GM12878 (cell line): ENCODE measurements at regions not wholly inside any gene's neighbourhood (a gene's known extent, or its start where the extent isn't known, plus 50 kb on each side); places are given as distances from the start of the nearest gene placed in this dataset.

Experiments
- ATAC-seq: fragments of 200-7000 bp; cut with Tn5 transposase; 3 replicates; pipeline ENCODE4 v1.9.1; 2020; ENCODE audit warnings: mild to moderate bottlenecking, moderate library complexity
- BruUV-seq: library from RNA; stranded (reverse); fragments of 400-500 nt; replicated peaks from 2 replicates; lab custom pipeline; 2021; lab: Mats Ljungman, UMichigan
- CTCF ChIA-PET: fragments of 300-600 bp; sonication (Branson Sonifier 250); formaldehyde crosslinking; extraction: SDS; loops from one replicate; lab custom pipeline; 2021; ENCODE audit warnings: inconsistent platforms; lab: Yijun Ruan, JAX
- POLR2A ChIA-PET: fragments of 350-600 bp; formaldehyde crosslinking; extraction: SDS; loops from one replicate; lab custom pipeline; 2021; ENCODE audit warnings: inconsistent platforms; lab: Charles Lee
- RAD21 ChIA-PET: fragments of 300-600 bp; sonication (Branson Sonifier 250); formaldehyde crosslinking; loops from one replicate; lab custom pipeline; 2023; ENCODE audit warnings: antibody characterized with exemption; ENCODE audit not compliant: unreplicated experiment; lab: Charles Lee
- SMC1A ChIA-PET: fragments of 300-600 bp; sonication (Branson Sonifier 250); formaldehyde crosslinking; loops from one replicate; lab custom pipeline; 2023; ENCODE audit not compliant: unreplicated experiment, uncharacterized antibody; lab: Charles Lee
- DNase-seq: peaks from one replicate; pipeline ENCODE4 v3.0.0-alpha.2; 2011; ENCODE audit warnings: low read depth, low spot score
- FAIRE-seq: peaks from 3 replicates; lab custom pipeline; 2011; peaks lifted over from hg19 to GRCh38; lab: Jason Lieb, UNC
- H2AFZ ChIP-seq: 2 replicates; pipeline ENCODE4 v1.6.0; 2011; ENCODE audit warnings: low read depth, low read length, control low read depth; ENCODE audit not compliant: control insufficient read depth
- H3K27ac ChIP-seq: 2 replicates; pipeline ENCODE4 v1.5.1; 2011; ENCODE audit warnings: control low read depth; ENCODE audit not compliant: control insufficient read depth, insufficient read depth
- H3K27me3 ChIP-seq, 2 experiments: replicated peaks in 1 of 2; 2 replicates each; pipeline versions ENCODE4 v1.6.0 to v1.6.1; 2011; ENCODE audit warnings: low read length in 1 of 2; ENCODE audit not compliant: control insufficient read depth in 2 of 2, insufficient read depth in 2 of 2
- H3K36me3 ChIP-seq, 2 experiments: 2 replicates each; pipeline ENCODE4 v1.5.1; 2011; ENCODE audit warnings: low read length in 1 of 2; ENCODE audit not compliant: control insufficient read depth in 2 of 2, insufficient read depth in 2 of 2
- H3K4me1 ChIP-seq: 2 replicates; pipeline ENCODE4 v1.6.1; 2011; ENCODE audit warnings: mild to moderate bottlenecking, low read length, moderate library complexity, mixed read lengths; ENCODE audit not compliant: control insufficient read depth, insufficient read depth
- H3K4me2 ChIP-seq: 2 replicates; pipeline ENCODE4 v1.6.0; 2011; ENCODE audit warnings: control low read depth; ENCODE audit not compliant: control insufficient read depth, insufficient read depth
- H3K4me3 ChIP-seq: fragments of 200-600 bp; sonication (generic); 2 replicates; pipeline ENCODE4 v1.5.1; 2016
- H3K79me2 ChIP-seq: 2 replicates; pipeline ENCODE4 v1.6.0; 2011; ENCODE audit warnings: low read length; ENCODE audit not compliant: control insufficient read depth, insufficient read depth
- H3K9ac ChIP-seq: 2 replicates; pipeline ENCODE4 v1.8.0; 2011; ENCODE audit warnings: low read length, control low read depth, mixed read lengths; ENCODE audit not compliant: control insufficient read depth, insufficient read depth
- H3K9me3 ChIP-seq: replicated peaks from 3 replicates; pipeline ENCODE4 v1.5.1; 2011; ENCODE audit warnings: mild to moderate bottlenecking, low read length; ENCODE audit not compliant: control insufficient read depth, insufficient read depth
- H4K20me1 ChIP-seq: 2 replicates; pipeline ENCODE4 v1.6.0; 2011; ENCODE audit not compliant: control insufficient read depth, insufficient read depth
- BCL3 ChIP-seq: IDR thresholded peaks from 2 replicates; pipeline ENCODE4 v1.6.1; 2011; ENCODE audit warnings: borderline replicate concordance, low read depth, mild to moderate bottlenecking, moderate library complexity, low read length; ENCODE audit not compliant: insufficient read depth, poor library complexity, severe bottlenecking
- CEBPB ChIP-seq, 2 experiments: fragments of 150-350 bp in 1 of 2; IDR thresholded peaks; 2 replicates each; pipeline ENCODE4 v1.6.1; 2012 to 2014; ENCODE audit warnings: low read depth in 2 of 2, low read length in 2 of 2, borderline replicate concordance in 1 of 2, inconsistent platforms in 1 of 2
- CHD2 ChIP-seq: IDR thresholded peaks from 2 replicates; pipeline ENCODE4 v1.6.1; 2011; ENCODE audit warnings: low read depth, low read length, improper control_type of control experiment, borderline replicate concordance
- DPF2 ChIP-seq: fragments of 450-650 bp; IDR thresholded peaks from 2 replicates; pipeline ENCODE4 v1.6.1; 2017; ENCODE audit warnings: mild to moderate bottlenecking
- IKZF2 ChIP-seq, 2 experiments: fragments of 450-650 bp; IDR thresholded peaks; 2 replicates each; pipeline ENCODE4 v1.6.1; 2017; ENCODE audit warnings: mild to moderate bottlenecking in 2 of 2, moderate library complexity in 2 of 2
- IRF4 ChIP-seq: IDR thresholded peaks from 2 replicates; pipeline ENCODE4 v1.6.1; 2011; ENCODE audit warnings: low read depth, low read length
- KAT2A ChIP-seq: conservative IDR thresholded peaks from 2 replicates; pipeline ENCODE4 v1.6.1; 2011; ENCODE audit warnings: low read depth, low read length; ENCODE audit not compliant: control insufficient read depth
- MEF2A ChIP-seq: IDR thresholded peaks from 2 replicates; pipeline ENCODE4 v1.6.1; 2011; ENCODE audit warnings: low read depth, mild to moderate bottlenecking, low read length, moderate library complexity; ENCODE audit not compliant: insufficient read depth
- MXI1 ChIP-seq: fragments of 150-350 bp; IDR thresholded peaks from 2 replicates; pipeline ENCODE4 v1.6.1; 2011; ENCODE audit warnings: low read depth, mild to moderate bottlenecking, inconsistent platforms, low read length, improper control_type of control experiment
- MYC ChIP-seq: IDR thresholded peaks from 2 replicates; pipeline ENCODE4 v1.6.1; 2011; ENCODE audit warnings: mild to moderate bottlenecking, low read length, moderate library complexity, inconsistent platforms; ENCODE audit not compliant: insufficient read depth, insufficient replicate concordance, insufficient read length, severe bottlenecking
- NFXL1 ChIP-seq: fragments of 450-650 bp; IDR thresholded peaks from 2 replicates; pipeline ENCODE4 v1.6.1; 2017; ENCODE audit warnings: antibody characterized with exemption, mild to moderate bottlenecking, borderline replicate concordance
- NFYB ChIP-seq: IDR thresholded peaks from 2 replicates; pipeline ENCODE4 v1.6.1; 2011; ENCODE audit warnings: low read depth, mild to moderate bottlenecking, low read length, improper control_type of control experiment, moderate library complexity; ENCODE audit not compliant: insufficient read depth
- NR2F1 ChIP-seq: fragments of 450-650 bp; conservative IDR thresholded peaks from 2 replicates; pipeline ENCODE4 v1.6.1; 2017; ENCODE audit warnings: mild to moderate bottlenecking
- PBX3 ChIP-seq: IDR thresholded peaks from 2 replicates; pipeline ENCODE4 v1.6.1; 2011; ENCODE audit warnings: mild to moderate bottlenecking, low read depth, low read length, moderate library complexity; ENCODE audit not compliant: insufficient replicate concordance
- RELA ChIP-seq: fragments of 450-650 bp; IDR thresholded peaks from 2 replicates; pipeline ENCODE4 v1.8.0; 2014; ENCODE audit warnings: borderline replicate concordance; ENCODE audit not compliant: partially characterized antibody
- SMAD1 ChIP-seq: fragments of 450-650 bp; IDR thresholded peaks from 2 replicates; pipeline ENCODE4 v1.6.1; 2018; ENCODE audit warnings: mild to moderate bottlenecking, low read depth; ENCODE audit not compliant: partially characterized antibody
- SREBF1 ChIP-seq: IDR thresholded peaks from 2 replicates; pipeline ENCODE4 v1.6.1; 2012; ENCODE audit warnings: mild to moderate bottlenecking, low read length
- TAF1 ChIP-seq: IDR thresholded peaks from 2 replicates; pipeline ENCODE4 v1.6.1; 2011; ENCODE audit warnings: mild to moderate bottlenecking, low read depth, low read length, borderline replicate concordance
- USF2 ChIP-seq: IDR thresholded peaks from 2 replicates; pipeline ENCODE4 v1.6.1; 2011; ENCODE audit warnings: low read depth, low read length, improper control_type of control experiment, borderline replicate concordance
- WGBS: methylation state at CpG from one replicate; pipeline ENCODE4 v1.1.6; 2016; ENCODE audit warnings: low lambda C conversion rate; ENCODE audit not compliant: insufficient replicate concordance, insufficient coverage; ENCODE audit errors: missing lambda C conversion rate; 5-methylcytosine and 5-hydroxymethylcytosine counted together
- in situ Hi-C: fragments of 300-500 bp; cut with MboI; formaldehyde crosslinking; loops from 9 replicates; pipeline ENCODE4 v1.14.3; 2018; ENCODE audit warnings: mixed read lengths
- intact Hi-C: fragments of 100-400 bp; cut with micrococcal nuclease; formaldehyde crosslinking; loops from one replicate; pipeline ENCODE4 v1.14.2; 2022; ENCODE audit not compliant: unreplicated experiment

- Histone ChIP-seq H3K4me2 (no peak overlapping the region), H3K79me2 (no peaks in the 10 kb centered on the region), H3K9me3 (no peaks in the 10 kb centered on the region), H3K27me3 (no peaks in the 10 kb centered on the region), H4K20me1 (no peaks in the 10 kb centered on the region), H3K9ac (no peak overlapping the region), H2AFZ (no peak overlapping the region)
- BruUV-seq: no TSS peak
- 30% methylated on average over 1 of the region's 1 CpG for WGBS
- ChIA-PET CTCF (no interaction called here), SMC1A (no interaction called here)
- FAIRE-seq (no peak), DNase-seq (no peak)
- in situ Hi-C loops: no loop called here
- no peak for TF ChIP-seq CHD2
- no peak for TF ChIP-seq MYC
- no peak for TF ChIP-seq PBX3
- no peak for TF ChIP-seq SREBF1
- TF ChIP-seq USF2: no peak
- TF ChIP-seq NFXL1: no peak
- no peak for TF ChIP-seq NFYB
- no peak for TF ChIP-seq RELA
- no peak for TF ChIP-seq IRF4
- no peak for TF ChIP-seq DPF2
- no peak for TF ChIP-seq TAF1
- TF ChIP-seq KAT2A: no peak
- no peak for TF ChIP-seq MEF2A
- TF ChIP-seq NR2F1: no peak
- TF ChIP-seq SMAD1: no peak
- TF ChIP-seq MXI1: no peak
- no peak for TF ChIP-seq CEBPB (IDR thresholded peaks at IDR 0.05; ENCODE audit: borderline replicate concordance in 1 of 2, low read depth in 2 of 2, low read length in 2 of 2)
- TF ChIP-seq IKZF2 (IDR thresholded peaks at IDR 0.05): no peak
- no peak for TF ChIP-seq BCL3
- TF ChIP-seq, all 136 proteins: peak for 0
- no peaks in the 10 kb centered on the region for H3K4me1 ChIP-seq
- ChIA-PET RAD21 (no interaction called here), POLR2A (no interaction called here)
- ATAC-seq: no peak
- no peaks in the 10 kb centered on the region for H3K36me3 ChIP-seq
- no peak overlapping the region for H3K4me3 ChIP-seq
- intact Hi-C loops: no loop called here
- H3K27ac ChIP-seq: no peak overlapping the region
These were observed 929.6 kb downstream of the C6orf118 start for GRCh38 chr6:164379795-164380194.
